Psoas muscle (tissue), 7 donors: ENCODE measurements at regions not wholly inside any gene's neighbourhood (a gene's known extent, or its start where the extent isn't known, plus 50 kb on each side); places are given as distances from the start of the nearest gene placed in this dataset.

ENCODE experiments used
- ATAC-seq, 4 donors: fragments of 200-7000 bp; cut with Tn5 transposase; one replicate each; pipeline ENCODE4 v1.9.1; 2020; ENCODE audit warnings: moderate library complexity in 3 of 4, mild to moderate bottlenecking in 2 of 4
- DNase-seq, 2 donors: peaks; one replicate each; pipeline ENCODE4 v3.0.0-alpha.2; 2020
- H3K27ac ChIP-seq: fragments of 200-600 bp; one replicate; pipeline ENCODE4 v1.8.0; 2022
- H3K27me3 ChIP-seq, 3 donors: fragments of 200-600 bp in 1 of 3; one replicate each; pipeline versions ENCODE4 v1.6.1 to v1.8.0; 2013 to 2022; ENCODE audit warnings: low read length in 2 of 3, mild to moderate bottlenecking in 2 of 3, moderate library complexity in 1 of 3; ENCODE audit not compliant: insufficient read depth in 3 of 3
- H3K36me3 ChIP-seq, 2 donors: fragments of 200-600 bp in 1 of 2; one replicate each; pipeline versions ENCODE4 v1.6.1 to v1.8.0; 2013 to 2022; ENCODE audit warnings: low read depth in 1 of 2, mild to moderate bottlenecking in 1 of 2, moderate library complexity in 1 of 2; ENCODE audit not compliant: insufficient read depth in 1 of 2
- H3K4me1 ChIP-seq: fragments of 200-600 bp; one replicate; pipeline ENCODE4 v1.8.0; 2022
- H3K4me3 ChIP-seq: fragments of 200-600 bp; one replicate; pipeline ENCODE4 v1.8.0; 2022; ENCODE audit warnings: mild to moderate bottlenecking
- H3K9me3 ChIP-seq: fragments of 200-600 bp; one replicate; pipeline ENCODE4 v1.8.0; 2022
- CTCF ChIP-seq: fragments of 200-600 bp; IDR thresholded peaks from one replicate; pipeline ENCODE4 v1.8.0; 2022; ENCODE audit warnings: antibody characterized with exemption
- WGBS, 3 donors: extraction: QIAGEN DNeasy Blood & Tissue Kit; methylation state at CpG; one replicate each; pipeline versions ENCODE4 v1.1.6 to v1.1.7; 2013; 5-methylcytosine and 5-hydroxymethylcytosine counted together
- intact Hi-C, 2 donors: fragments of 100-400 bp; cut with DNase I; formaldehyde crosslinking; loops; one replicate each; pipeline versions ENCODE4 v1.11.0 to v1.14.2; 2022
- donor health status: healthy with polysubstance abuse.
- donor health status: DM: no; HTN: no; CAD: no; lungs with moderate emphysema.
- donor health status: Bipolar disorder and iron deficiency.
- donor health status: healthy.
- donor health status: DM: yes; HTN: yes; CAD: no.
- donor health status: DM: no; HTN: no; CAD: no.
- donor health status: DM: yes; HTN: yes; CAD: no.

GRCh38 chr2:239692919-239693318, 292.1 kb upstream of the HDAC4 start:
- peak overlapping the region; percentile 75 for H3K27ac ChIP-seq
- no peak for TF ChIP-seq CTCF
- no peaks in the 10 kb centered on the region for H3K36me3 ChIP-seq
- DNase-seq, result no peak
- no peaks in the 10 kb centered on the region for H3K27me3 ChIP-seq
- intact Hi-C loops, result loop anchor here in 1 of 2 donors (5.0 to 10.0 kb wide), 2 partner anchors 192 to 366 kb away; no protein-coding TSS in a partner anchor
- H3K9me3 ChIP-seq, result no peaks in the 10 kb centered on the region
- H3K4me3 ChIP-seq, result no peak overlapping the region
- WGBS, 3 donors, result 60 to 86% (median 64%) methylated on average over 7 of the region's 7 CpGs
- no peak for ATAC-seq
- peaks cover 25% of the 10 kb centered on the region for H3K4me1 ChIP-seq

- Histone ChIP-seq H3K27me3 (no peaks in the 10 kb centered on the region), H3K4me3 (no peak overlapping the region), H3K9me3 (no peaks in the 10 kb centered on the region), H3K36me3 (no peaks in the 10 kb centered on the region), H3K27ac (peak overlapping the region; percentile 75), H3K4me1 (peaks cover 25% of the 10 kb centered on the region)
- intact Hi-C loops, result loop anchor here in 1 of 2 donors (5.0 to 10.0 kb wide), 2 partner anchors 192 to 365 kb away; no protein-coding TSS in a partner anchor
- DNase-seq (peak; percentile 54 to 88), ATAC-seq (peak; percentile 82 to 93 (median 92))
- 27 to 35% (median 33%) methylated on average over 8 of the region's 8 CpGs for WGBS, 3 donors
- peak; percentile 39 for TF ChIP-seq CTCF
Observed at GRCh38 chr2:239692362-239692851, 291.6 kb upstream of the HDAC4 start.

- DNase-seq (no peak), ATAC-seq (no peak)
- peak overlapping the region; percentile 27 for H3K4me3 ChIP-seq
- no peaks in the 10 kb centered on the region for H3K9me3 ChIP-seq
- H3K36me3 ChIP-seq, result no peaks in the 10 kb centered on the region
- H3K27me3 ChIP-seq, result no peaks in the 10 kb centered on the region
- intact Hi-C loops, result loop anchor here in 1 of 2 donors (5.0 to 10.0 kb wide), 2 partner anchors 193 to 364 kb away; no protein-coding TSS in a partner anchor
- no peak for TF ChIP-seq CTCF
- WGBS, 3 donors, result 73 to 79% (median 78%) methylated on average over 10 of the region's 10 CpGs
- peaks cover 25% of the 10 kb centered on the region for H3K4me1 ChIP-seq
- peak overlapping the region; percentile 75 for H3K27ac ChIP-seq
Observed at GRCh38 chr2:239691720-239692119, 290.9 kb upstream of the HDAC4 start.

DNA sequence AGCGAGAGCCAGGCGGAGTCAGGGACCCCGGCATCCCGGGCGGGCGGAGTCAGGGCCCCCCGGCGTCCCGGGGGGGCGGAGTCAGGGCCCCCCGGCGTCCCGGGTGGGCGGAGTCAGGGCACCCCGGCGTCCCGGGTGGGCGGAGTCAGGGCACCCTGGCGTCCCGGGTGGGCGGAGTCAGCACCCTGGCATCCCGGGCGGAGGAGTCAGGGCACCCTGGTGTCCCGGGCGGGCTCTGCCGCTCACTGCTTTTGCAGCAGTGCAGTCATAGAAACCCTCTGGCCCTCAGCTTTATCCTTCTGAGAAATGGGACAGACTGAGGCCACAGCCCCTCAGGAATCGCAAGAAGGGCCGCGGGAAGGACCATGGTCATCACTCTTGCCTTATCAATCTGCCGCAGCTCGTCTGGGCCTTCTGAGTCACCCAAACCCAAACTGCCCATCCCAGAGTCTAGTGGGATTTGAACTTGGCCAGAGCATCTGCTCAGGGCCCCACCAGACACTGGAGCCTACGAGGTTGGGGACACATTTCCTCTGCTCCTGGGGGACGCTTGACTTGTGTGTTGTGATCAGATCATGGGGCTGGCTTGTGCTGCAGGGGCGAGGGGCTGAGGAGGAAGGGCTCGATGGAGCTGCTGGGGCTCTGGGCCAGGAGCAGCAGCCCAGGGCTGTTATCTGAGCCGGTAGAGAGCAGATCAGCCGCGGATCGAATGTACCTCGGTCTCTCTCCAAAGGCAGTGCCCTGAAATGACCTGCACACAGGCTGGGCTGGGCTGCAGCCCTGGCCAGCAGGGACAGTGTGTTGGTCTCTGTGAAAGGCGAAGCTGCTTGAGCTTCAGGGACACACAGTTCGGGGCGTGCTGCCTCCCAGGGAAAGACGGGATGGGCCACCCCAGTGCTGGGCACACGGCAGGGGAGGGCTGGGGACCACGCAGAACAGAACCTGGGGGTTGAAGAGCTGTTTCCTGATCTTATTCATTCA, 290.1 kb upstream of the HDAC4 start:
- ATAC-seq (peak; percentile 67 to 85 (median 78)), DNase-seq (no peak)
- WGBS, 3 donors, result 37 to 56% (median 39%) methylated on average over 46 of the region's 46 CpGs
- intact Hi-C loops, result loop anchor here in 1 of 2 donors (5.0 to 10.0 kb wide), 2 partner anchors 194 to 364 kb away; no protein-coding TSS in a partner anchor
- Histone ChIP-seq H3K27ac (peak overlapping the region; percentile 75), H3K27me3 (no peaks in the 10 kb centered on the region), H3K4me3 (peak overlapping the region; percentile 27), H3K9me3 (no peaks in the 10 kb centered on the region), H3K36me3 (no peaks in the 10 kb centered on the region), H3K4me1 (peaks cover 25% of the 10 kb centered on the region)
- TF ChIP-seq CTCF, result no peak
